ENCODE measurements at regions not wholly inside any gene's neighbourhood (a gene's known extent, or its start where the extent isn't known, plus 50 kb on each side); places are given as distances from the start of the nearest gene placed in this dataset.
"Not testable (repeated sequence)": the region's sequence is repeated elsewhere in the genome, so short reads cannot be mapped to it uniquely, and the experiment has no call there.

DNA sequence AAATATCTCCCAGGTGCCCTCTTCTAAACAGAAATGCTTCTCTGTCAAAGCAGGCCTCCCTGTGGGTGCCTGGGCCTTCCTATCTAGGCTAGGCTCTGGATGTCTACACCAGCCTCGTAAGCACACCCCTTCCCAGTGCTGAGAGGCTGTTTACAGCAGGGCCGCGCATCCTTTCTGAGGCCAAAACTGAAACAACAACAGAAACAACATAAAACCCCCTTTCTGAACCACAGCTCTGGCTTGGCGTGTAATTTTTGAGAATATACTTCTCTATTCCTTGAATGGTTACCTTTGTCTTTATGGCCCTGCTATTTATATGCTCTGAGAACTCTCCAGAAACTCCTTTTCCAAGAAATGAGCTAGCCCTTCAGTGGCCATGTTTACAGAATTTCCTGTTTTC is 118.4 kb downstream of the BCL2L11 start:
- peak; percentile 86 for DNase-seq
- H3K27ac Mint-ChIP-seq: peak overlapping the region; percentile 91

DNA sequence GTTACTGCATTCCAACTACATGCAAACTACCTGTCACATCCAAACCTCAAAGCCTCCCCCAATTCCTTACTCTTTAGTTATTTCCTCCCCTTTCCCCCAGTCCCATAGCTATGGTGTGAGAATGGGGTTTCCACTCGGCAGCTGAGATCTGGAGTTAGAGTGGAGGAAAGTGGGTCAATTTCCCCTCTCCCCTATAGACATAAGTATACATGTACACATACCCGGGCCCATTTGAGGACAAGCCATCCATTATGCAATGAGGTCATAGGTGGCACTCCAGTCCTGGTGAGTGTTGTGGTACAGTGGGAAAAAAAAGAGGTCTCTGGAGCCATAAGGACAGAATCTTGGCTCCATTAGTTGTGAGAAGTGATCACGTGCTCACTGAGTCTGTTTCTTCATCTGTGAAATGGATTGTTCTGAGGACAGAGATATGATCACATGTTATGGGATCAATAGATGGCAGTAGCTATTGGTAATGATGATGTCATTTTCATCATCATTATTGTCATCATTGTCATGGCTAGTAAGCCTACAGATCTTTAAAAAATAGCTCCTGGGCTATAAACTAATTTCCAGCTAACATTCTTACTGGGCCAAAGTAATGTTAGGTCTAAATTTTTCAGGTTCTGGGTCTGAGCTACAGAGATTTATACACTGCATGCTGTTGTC is 119.0 kb downstream of the BCL2L11 start:
- Mint-ChIP-seq H3K27me3 (peaks cover 2% of the 10 kb centered on the region), H3K36me3 (ENCODE audit: low read depth) (peaks cover 25% of the 10 kb centered on the region), H3K4me3 (peak overlapping the region; percentile 63), H3K4me1 (peaks cover 31% of the 10 kb centered on the region), H3K27ac (peak overlapping the region; percentile 91), H3K9me3 (peaks cover 13% of the 10 kb centered on the region)
- peak; percentile 58 for DNase-seq
- intact Hi-C loops (cut with micrococcal nuclease): loop anchor here (5.0 kb wide), 2 partner anchors 32 to 72 kb away; no protein-coding TSS in a partner anchor

More for the DNA sequence above, 118.4 kb downstream of the BCL2L11 start:
- Mint-ChIP-seq H3K4me3 (peak overlapping the region; percentile 63), H3K36me3 (ENCODE audit: low read depth) (peaks cover 25% of the 10 kb centered on the region), H3K9me3 (peaks cover 13% of the 10 kb centered on the region), H3K27me3 (peaks cover 2% of the 10 kb centered on the region), H3K4me1 (peaks cover 31% of the 10 kb centered on the region)
- intact Hi-C loops (cut with micrococcal nuclease): loop anchor here (5.0 kb wide), 1 partner anchor 72 kb away; no protein-coding TSS in a partner anchor

DNA sequence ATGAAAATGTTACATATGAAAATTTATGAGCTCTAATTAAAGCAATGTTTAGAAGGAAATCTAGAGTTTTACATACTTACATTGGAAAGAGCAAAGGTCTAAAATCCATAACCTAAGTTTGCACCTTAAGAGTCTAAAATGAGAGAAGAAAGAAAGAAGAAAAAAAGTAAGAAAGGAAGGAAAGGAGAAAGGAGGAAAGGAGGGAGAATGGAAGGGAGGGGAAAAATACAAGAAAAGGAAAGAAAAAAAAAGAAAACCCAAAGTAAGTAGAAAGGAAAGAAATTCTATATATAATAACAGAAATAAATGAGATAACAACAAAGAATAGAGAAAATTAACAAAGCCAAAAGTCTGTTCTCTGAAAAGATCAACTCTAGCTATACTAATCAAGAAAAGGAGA is 122.6 kb downstream of the BCL2L11 start:
- H3K9me3 Mint-ChIP-seq: peaks cover 13% of the 10 kb centered on the region
- intact Hi-C loops (cut with micrococcal nuclease): loop anchor here (5.0 kb wide), 1 partner anchor 36 kb away; no protein-coding TSS in a partner anchor

DNA sequence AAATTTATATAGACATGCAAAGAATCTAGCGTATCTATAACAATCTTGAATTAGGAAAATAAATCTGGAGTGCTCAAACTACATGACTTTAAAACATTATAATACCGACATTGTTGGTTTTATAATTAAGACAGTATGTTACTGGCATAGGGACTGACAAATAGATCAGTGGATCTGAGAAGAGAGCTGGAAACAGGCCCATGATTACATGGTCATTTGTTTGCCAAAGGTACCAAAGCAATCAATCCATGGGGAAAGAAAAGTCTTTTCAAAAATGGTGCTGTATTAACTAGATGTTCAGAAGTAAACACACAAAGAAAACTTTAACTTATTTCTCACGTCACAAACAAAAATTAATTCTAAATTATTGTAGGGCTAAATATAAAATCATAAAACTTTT is 124.2 kb downstream of the BCL2L11 start:
- no peak overlapping the region for H3K4me3 Mint-ChIP-seq
- intact Hi-C loops (cut with micrococcal nuclease): loop anchor here (5.0 kb wide), 1 partner anchor 38 kb away; no protein-coding TSS in a partner anchor
- H3K36me3 Mint-ChIP-seq (ENCODE audit: low read depth): peaks cover 22% of the 10 kb centered on the region
- no peak for DNase-seq
- H3K4me1 Mint-ChIP-seq: peaks cover 8% of the 10 kb centered on the region
- H3K9me3 Mint-ChIP-seq: peaks cover 8% of the 10 kb centered on the region
- no peak overlapping the region for H3K27ac Mint-ChIP-seq
- no peaks in the 10 kb centered on the region for H3K27me3 Mint-ChIP-seq

More for the DNA sequence above, 122.6 kb downstream of the BCL2L11 start:
- no peak overlapping the region for H3K4me3 Mint-ChIP-seq
- no peak overlapping the region for H3K27ac Mint-ChIP-seq
- no peak for DNase-seq
- peaks cover 28% of the 10 kb centered on the region for H3K36me3 Mint-ChIP-seq (ENCODE audit: low read depth)
- no peaks in the 10 kb centered on the region for H3K27me3 Mint-ChIP-seq
- H3K4me1 Mint-ChIP-seq: peaks cover 23% of the 10 kb centered on the region

DNA sequence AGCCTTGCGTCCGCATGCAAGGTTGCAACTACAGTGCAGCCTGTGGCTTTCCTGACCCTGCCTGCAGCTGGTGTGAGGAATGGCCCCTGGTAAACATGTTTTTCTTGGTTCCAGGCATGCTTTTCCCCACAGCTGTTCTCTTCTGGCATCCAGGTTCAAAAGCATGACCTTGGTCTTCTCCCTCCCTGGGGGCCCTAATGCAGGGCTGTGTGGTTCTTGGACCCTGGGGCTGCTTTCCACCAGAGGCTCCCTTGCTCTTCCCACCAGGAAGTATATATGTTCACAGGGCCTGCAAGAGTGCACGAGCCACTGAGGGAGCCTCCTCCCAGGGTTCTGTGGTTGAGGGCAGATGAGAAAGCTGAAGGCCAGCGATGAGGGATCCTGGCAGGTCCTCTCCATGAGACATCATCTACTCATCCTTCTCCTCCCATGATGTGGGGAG is 125.9 kb downstream of the BCL2L11 start:
- Mint-ChIP-seq H3K27ac (no peak overlapping the region), H3K4me3 (no peak overlapping the region), H3K27me3 (no peaks in the 10 kb centered on the region), H3K4me1 (peaks cover 3% of the 10 kb centered on the region), H3K9me3 (peaks cover 5% of the 10 kb centered on the region), H3K36me3 (ENCODE audit: low read depth) (peaks cover 20% of the 10 kb centered on the region)
- intact Hi-C loops (cut with micrococcal nuclease): no loop called here
- no peak for DNase-seq

DNA sequence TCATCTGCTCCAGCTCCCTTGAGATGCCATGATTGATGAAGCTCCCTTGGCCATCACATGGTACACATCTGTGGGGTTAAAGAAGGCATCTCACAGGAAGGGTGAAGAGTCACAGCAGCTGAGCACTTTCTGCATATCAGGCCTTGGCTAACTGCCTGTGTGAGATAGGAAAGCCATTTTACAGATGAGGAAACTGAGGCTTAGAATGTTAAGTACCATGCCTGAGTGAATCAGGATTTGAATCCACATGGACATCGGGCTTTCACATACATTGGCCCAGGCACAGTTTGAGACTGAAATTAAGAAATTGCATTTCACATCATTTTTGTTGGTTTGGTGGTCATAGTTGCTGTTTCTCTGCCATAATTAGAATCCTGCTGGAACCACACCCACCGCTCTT is 126.8 kb downstream of the BCL2L11 start:
- Mint-ChIP-seq H3K27me3 (no peaks in the 10 kb centered on the region), H3K36me3 (ENCODE audit: low read depth) (peaks cover 29% of the 10 kb centered on the region), H3K9me3 (peaks cover 13% of the 10 kb centered on the region), H3K4me1 (peaks cover 7% of the 10 kb centered on the region), H3K27ac (no peak overlapping the region), H3K4me3 (no peak overlapping the region)
- intact Hi-C loops (cut with micrococcal nuclease): no loop called here
- DNase-seq: no peak

DNA sequence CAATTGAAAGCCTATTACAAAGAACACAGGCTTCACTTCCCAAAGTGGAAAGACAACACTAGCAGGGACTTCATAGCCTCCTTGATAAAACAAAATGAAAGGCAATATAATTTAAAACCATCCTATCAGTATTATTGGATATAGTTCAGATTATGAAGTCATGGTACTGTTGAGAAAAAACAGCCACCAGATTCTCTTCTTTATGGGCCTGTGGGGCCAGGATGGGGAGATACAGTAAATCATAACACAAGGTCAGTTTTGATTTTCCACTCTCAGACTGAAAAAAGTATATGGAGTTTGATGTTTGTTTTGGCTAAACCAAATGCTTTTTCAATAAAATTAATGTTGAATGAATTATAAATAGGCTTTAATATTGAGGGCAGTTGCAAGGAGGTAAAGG is 129.1 kb downstream of the BCL2L11 start:
- intact Hi-C loops (cut with micrococcal nuclease): no loop called here

DNA sequence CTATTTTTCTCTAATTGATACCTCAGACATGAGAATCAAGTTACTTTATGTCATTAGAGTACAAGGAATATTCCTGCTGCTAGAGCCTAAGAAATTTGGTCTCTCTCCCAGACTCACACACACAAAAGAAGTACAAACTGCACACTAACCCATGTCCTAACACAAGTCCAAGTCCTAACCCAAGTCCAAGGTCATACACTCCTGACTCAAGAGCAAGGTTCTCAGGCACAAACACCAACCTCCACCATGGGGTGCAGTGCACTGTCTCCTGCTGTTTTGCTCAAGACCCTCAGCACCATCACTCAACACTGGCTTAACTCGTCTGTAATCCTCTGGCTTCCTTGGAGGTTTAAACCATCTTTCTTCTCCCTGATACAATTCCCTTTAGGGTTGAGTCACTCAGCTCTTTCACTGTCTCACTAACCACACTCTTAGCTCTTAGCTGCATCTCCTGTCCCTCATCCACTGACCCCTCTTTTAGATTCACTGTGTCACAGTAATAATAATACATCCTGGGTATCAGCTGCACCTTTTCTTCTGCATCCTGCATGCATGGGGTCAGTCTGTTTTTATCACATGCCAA is 129.8 kb downstream of the BCL2L11 start:
- Mint-ChIP-seq H3K9me3 (peaks cover 17% of the 10 kb centered on the region), H3K36me3 (ENCODE audit: low read depth) (peaks cover 34% of the 10 kb centered on the region), H3K4me3 (no peak overlapping the region), H3K27me3 (no peaks in the 10 kb centered on the region), H3K4me1 (peaks cover 10% of the 10 kb centered on the region), H3K27ac (no peak overlapping the region)
- intact Hi-C loops (cut with micrococcal nuclease): no loop called here
- no peak for DNase-seq

More for the DNA sequence above, 129.1 kb downstream of the BCL2L11 start:
- Mint-ChIP-seq H3K27ac (no peak overlapping the region), H3K4me3 (no peak overlapping the region), H3K4me1 (peaks cover 10% of the 10 kb centered on the region), H3K27me3 (no peaks in the 10 kb centered on the region), H3K9me3 (peaks cover 17% of the 10 kb centered on the region), H3K36me3 (ENCODE audit: low read depth) (peaks cover 34% of the 10 kb centered on the region)
- no peak for DNase-seq

DNA sequence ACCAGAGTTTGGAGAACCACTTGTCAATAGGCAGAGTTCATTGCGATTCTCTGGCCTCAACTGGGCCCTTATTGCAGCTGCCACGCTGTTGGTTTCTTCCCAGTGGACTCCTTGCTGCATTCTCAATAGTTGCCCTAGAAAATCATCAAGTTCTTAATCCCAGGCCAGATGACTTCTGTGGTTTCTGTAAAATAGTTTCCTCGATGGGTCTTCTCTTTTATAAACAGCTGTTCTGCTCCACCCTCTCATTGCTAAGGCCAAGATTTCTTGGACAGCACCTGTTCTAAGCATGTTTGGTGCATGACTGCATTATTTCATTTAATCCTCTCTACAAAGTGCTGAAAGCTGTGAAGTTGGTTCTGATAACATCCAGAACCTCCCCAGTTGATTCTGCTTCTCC is 131.0 kb downstream of the BCL2L11 start:
- DNase-seq: no peak
- no peaks in the 10 kb centered on the region for H3K27me3 Mint-ChIP-seq
- H3K4me1 Mint-ChIP-seq: peaks cover 10% of the 10 kb centered on the region
- intact Hi-C loops (cut with micrococcal nuclease): no loop called here
- H3K27ac Mint-ChIP-seq: peak overlapping the region; percentile 64
- H3K4me3 Mint-ChIP-seq: no peak overlapping the region
- H3K9me3 Mint-ChIP-seq: peaks cover 17% of the 10 kb centered on the region
- H3K36me3 Mint-ChIP-seq (ENCODE audit: low read depth): peaks cover 31% of the 10 kb centered on the region

DNA sequence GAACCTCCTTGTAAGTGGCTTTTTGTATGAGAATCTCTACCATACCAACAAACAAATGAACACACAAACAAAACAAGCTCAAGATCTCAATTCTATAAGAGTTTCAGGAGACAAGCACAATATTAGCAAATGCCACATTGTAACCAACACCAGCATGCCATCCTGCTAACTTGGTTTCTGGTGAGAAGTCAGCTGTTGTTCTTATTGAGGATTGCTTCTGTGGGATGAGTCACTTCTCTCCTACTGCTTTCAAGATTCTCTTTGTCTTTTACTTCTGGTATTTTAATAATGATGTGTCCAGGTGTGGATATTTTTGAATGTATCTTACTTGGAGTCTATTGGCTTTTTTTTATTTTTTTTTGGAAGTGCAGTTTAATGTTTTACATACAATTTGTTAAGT is 131.7 kb downstream of the BCL2L11 start:
- H3K27me3 Mint-ChIP-seq: no peaks in the 10 kb centered on the region
- no peak overlapping the region for H3K4me3 Mint-ChIP-seq
- H3K9me3 Mint-ChIP-seq: peaks cover 17% of the 10 kb centered on the region
- peaks cover 10% of the 10 kb centered on the region for H3K4me1 Mint-ChIP-seq
- peaks cover 25% of the 10 kb centered on the region for H3K36me3 Mint-ChIP-seq (ENCODE audit: low read depth)
- intact Hi-C loops (cut with micrococcal nuclease): no loop called here
- peak overlapping the region; percentile 39 for H3K27ac Mint-ChIP-seq
- DNase-seq: peak; percentile 50

DNA sequence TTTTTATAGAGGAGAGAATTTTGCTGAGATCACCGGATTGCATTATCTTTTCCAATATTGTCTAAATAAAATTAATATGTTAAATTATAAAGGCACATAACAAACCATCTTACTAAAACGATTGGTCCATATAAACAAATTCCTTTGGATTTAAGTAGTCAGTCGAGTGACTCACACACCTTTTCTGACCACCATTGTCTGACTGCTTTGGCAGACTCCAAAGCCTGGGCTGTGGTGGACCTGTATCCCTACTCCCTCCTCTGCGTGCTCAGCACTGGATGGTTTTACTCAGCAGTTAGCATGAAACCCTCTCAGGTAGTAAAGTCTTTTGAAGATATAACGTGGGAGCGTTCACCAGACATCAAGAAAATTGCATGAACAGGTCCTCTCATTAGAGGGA is 134.2 kb downstream of the BCL2L11 start:
- DNase-seq; H3K27ac Mint-ChIP-seq; intact Hi-C loops (cut with micrococcal nuclease); H3K4me3 Mint-ChIP-seq; H3K27me3 Mint-ChIP-seq: not testable (repeated sequence)
- Mint-ChIP-seq H3K4me1 (peaks cover 15% of the 10 kb centered on the region), H3K36me3 (ENCODE audit: low read depth) (peaks cover 24% of the 10 kb centered on the region), H3K9me3 (peaks cover 17% of the 10 kb centered on the region)

DNA sequence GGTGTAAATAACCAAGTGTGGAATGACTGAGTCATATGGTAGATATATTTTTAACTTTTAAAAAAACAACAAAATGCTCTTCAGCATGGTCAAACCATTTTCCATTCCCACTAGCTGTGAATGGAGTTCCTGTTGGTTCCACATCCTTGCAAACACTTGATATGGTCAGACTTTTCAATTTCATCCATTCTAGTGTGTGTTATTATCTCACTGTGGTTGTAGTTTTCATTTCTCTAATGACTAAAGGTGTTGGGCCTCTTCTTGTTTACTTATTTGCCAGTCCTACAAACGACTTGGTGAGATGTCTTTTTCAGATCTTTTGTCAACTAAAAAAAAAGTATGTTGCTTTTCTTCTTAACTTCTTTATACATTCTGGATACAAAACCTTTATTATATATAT is 135.9 kb downstream of the BCL2L11 start:
- intact Hi-C loops (cut with micrococcal nuclease); H3K27ac Mint-ChIP-seq; DNase-seq; H3K27me3 Mint-ChIP-seq; H3K4me3 Mint-ChIP-seq: not testable (repeated sequence)
- Mint-ChIP-seq H3K9me3 (peaks cover 12% of the 10 kb centered on the region), H3K36me3 (ENCODE audit: low read depth) (peaks cover 18% of the 10 kb centered on the region), H3K4me1 (peaks cover 12% of the 10 kb centered on the region)

DNA sequence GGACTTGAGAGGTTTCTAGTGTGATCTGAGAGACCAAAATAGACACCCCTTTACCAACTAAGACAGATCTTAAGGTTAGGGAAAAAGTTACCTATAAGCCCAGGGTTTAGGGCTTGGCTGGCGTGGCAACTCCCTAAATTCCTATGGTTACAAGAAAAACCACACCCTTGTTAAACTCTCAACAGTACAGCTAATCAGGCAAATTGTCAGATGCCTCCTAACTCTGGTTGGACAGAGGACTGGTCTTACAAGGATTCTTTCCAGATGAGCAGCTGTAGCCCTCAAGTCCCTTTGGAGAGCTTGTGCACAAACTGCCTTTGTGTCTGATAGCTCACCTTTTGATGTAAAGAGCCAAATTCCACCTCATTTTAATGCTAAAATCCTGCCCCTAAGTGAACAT is 136.9 kb downstream of the BCL2L11 start:
- H3K9me3 Mint-ChIP-seq; H3K27ac Mint-ChIP-seq; H3K4me3 Mint-ChIP-seq; DNase-seq; intact Hi-C loops (cut with micrococcal nuclease); H3K36me3 Mint-ChIP-seq (ENCODE audit: low read depth); H3K27me3 Mint-ChIP-seq; H3K4me1 Mint-ChIP-seq: not testable (repeated sequence)

DNA sequence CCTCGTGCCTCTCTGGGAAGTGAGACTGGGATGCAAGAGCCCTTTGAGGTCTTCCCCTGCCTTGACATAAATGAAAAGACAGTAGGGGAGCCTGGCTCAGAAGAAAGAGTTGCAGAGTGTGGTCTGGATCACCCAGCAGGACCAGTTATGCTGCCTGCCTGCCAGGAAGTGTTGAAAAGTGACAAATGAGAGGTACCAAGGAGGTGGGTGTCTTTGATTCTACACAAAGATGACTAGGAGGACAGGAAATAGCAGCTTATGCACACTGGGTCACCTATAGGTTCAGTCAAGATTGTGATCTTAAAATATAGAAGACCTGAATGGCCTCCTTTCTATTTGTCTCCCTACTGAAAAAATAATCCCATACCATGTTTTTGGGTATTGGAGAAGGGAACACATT is 137.6 kb downstream of the BCL2L11 start:
- not testable (repeated sequence) for H3K4me3 Mint-ChIP-seq; H3K36me3 Mint-ChIP-seq (ENCODE audit: low read depth)

More for the DNA sequence above, 137.6 kb downstream of the BCL2L11 start:
- intact Hi-C loops (cut with micrococcal nuclease); H3K4me1 Mint-ChIP-seq; H3K9me3 Mint-ChIP-seq; H3K27me3 Mint-ChIP-seq; DNase-seq: not testable (repeated sequence)
- H3K27ac Mint-ChIP-seq: peak overlapping the region; percentile 70
